ENCODE measurements at regions not wholly inside any gene's neighbourhood (a gene's known extent, or its start where the extent isn't known, plus 50 kb on each side); places are given as distances from the start of the nearest gene placed in this dataset.
A peak's percentile ranks its signal among the peaks of the same experiment; 100 is the strongest.

DNA sequence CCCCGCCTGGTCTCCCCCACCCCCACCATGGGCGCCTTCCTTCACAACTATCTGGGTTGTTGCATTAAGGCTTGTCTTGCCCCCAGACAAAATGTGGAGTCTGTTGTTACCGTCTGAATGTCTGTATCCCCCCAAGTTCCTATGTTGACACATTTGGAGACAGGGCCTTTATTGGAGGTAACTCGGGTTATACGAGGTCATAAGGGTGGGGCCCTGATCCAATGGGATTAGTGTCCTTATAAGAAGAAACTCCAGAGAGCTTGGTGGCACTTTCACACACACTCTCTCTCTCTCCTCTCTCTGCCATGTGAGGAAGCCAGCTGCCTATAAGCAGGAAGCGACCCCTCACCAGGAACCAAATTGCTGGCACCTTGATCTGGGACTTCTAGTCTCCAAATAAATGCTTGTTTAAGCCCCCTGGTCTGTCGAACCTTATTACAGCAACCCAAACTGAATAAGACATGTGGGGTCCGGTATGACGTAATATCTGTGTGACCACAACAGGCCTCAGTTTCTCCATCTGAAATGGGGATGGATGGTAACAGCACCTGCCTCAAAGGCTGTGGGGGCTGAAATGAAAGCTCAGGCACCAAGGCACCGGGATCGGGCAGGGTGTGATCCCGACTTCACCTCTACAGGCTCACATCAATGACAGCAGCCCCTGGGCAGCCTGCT, 222.3 kb downstream of the CTTN start:
- FAIRE-seq (no peak), DNase-seq (ENCODE audit: low spot score in 2 of 2) (no peak)

- FAIRE-seq (no peak), DNase-seq (ENCODE audit: low spot score in 2 of 2) (no peak)
Observed at GRCh38 chr11:70621241-70621640, 222.9 kb downstream of the CTTN start.

DNA sequence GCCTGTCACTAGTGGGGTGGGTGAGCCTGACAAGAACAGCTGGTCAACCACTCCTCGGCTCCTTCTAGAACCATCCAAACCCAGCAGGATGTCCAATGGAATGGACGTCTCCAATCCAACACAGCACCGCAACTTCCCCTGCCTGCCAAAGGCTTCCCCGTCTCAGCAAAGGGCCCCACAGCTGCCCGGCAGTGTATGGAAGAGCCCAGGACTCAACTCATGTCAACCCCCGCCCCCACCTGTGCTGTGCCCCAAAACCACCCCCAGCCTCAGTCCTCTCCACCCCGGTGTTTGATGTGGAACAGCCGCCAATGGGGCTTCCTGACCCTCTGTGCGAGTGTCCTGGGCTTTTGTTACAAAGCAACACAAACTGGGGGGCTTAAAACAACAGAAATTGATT, 223.8 kb downstream of the CTTN start:
- FAIRE-seq (no peak), DNase-seq (ENCODE audit: low spot score in 2 of 2) (no peak)

- FAIRE-seq, result no peak
- DNase-seq (ENCODE audit: low spot score in 2 of 2), result no peak
Observed at GRCh38 chr11:70623906-70624597, 225.7 kb downstream of the CTTN start.

DNA sequence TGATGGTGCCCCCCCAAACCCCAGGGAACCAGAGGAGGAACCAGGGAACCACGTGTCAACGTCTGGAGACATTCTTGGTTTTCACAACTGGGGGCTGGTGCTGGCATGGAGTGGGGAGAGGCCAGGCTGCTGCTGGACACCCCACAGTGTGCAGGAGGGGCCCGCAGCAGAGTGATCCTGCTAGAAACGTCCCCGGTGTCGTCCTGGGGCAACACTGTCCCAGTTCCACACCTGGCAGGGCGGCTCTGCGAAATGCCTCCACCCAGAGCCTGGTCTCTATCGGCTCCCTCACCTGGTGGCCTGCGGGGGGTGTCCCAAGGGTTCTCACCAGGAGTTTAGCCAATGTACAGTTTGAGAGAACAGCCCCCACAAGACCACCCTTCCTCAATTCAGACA, 226.3 kb downstream of the CTTN start:
- DNase-seq (ENCODE audit: low spot score in 2 of 2) (no peak), FAIRE-seq (no peak)

- no peak for FAIRE-seq
- no peak for DNase-seq (ENCODE audit: low spot score in 2 of 2)
Observed at GRCh38 chr11:70625051-70625450, 226.7 kb downstream of the CTTN start.

DNA sequence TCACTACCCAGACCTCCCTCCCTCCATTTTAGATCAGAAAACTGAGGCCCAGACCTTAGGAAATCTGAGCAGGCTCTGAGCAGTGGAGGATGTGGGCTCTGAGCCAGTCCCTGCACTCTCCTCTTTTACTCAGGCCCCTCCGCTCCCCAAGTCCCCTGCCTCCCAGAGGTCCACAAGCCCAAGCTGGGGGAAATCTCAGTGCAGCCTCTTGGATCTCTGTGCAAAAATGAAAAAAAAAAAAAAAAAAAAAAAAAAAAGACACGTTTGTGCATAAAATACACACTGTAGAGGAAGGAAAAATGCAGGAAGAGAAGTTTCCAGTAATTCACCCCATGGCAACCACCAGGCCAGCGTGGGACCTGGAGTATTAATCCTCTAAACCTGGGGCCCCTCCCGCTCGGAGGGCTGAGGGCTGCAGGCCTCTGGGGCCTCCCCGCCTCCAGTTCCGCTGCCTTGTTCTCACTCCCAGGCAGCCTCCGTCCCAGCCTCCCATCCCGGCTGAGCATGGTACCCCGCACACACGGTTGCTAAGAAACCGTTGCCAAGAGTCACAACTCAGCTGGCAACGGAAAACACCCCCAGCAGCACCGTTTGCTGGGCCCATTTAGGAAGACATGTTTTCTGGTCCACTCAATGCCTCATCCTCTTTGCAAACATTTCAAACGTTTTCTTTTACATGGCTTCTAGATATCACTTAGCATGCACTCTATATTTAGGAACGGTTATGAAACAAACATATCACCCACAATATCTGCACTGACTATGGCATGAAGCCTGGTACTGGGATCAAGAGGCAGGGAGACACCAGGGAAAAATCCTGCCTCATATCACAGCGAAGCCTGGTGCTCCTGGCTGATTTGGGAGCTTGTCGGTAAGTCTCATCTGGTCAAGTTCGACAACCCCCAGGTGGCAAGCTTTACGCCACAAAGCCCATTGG, 227.5 kb downstream of the CTTN start:
- FAIRE-seq (no peak), DNase-seq (ENCODE audit: low spot score in 2 of 2) (peak in 1 of 2 donors; percentile 53)

- FAIRE-seq (no peak), DNase-seq (ENCODE audit: low spot score in 2 of 2) (no peak)
Observed at GRCh38 chr11:70627219-70627618, 228.9 kb downstream of the CTTN start.

DNA sequence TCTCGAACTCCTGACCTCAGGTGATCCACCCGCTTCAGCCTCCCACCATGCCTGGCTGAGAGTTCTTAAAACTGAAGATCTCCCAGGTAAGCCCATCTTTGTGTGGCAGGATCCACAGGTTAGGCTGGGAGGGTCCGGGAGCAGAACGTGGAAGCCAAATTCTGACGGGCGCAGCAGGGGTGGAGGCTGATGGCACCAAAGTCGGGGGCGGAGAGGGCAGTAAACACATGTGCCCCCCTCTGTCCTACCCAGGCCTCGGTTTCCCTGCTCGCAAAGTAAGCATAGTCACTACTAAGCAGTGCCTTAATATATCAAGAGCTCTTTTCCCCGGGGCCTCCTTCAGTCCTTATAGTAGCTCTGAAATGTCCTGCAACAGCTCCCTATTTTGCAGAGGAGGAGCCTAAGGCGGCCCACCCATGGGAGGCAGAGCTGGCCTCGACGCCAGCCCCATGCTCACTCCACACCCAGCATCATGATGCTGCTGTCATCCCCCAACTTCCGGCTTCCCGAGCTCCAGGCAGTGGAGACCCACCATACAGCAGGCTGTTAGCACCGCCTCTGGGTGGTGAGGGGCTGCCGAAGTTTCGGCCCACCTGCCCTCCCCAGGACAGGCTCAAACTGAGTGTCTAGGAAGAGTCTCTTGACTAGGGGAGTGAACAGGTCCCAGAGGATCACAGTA, 230.0 kb downstream of the CTTN start:
- no peak for FAIRE-seq
- DNase-seq (ENCODE audit: low spot score in 2 of 2), result no peak

GRCh38 chr11:70628855-70629844, 230.8 kb downstream of the CTTN start:
- FAIRE-seq (no peak), DNase-seq (ENCODE audit: low spot score in 2 of 2) (no peak)

DNA sequence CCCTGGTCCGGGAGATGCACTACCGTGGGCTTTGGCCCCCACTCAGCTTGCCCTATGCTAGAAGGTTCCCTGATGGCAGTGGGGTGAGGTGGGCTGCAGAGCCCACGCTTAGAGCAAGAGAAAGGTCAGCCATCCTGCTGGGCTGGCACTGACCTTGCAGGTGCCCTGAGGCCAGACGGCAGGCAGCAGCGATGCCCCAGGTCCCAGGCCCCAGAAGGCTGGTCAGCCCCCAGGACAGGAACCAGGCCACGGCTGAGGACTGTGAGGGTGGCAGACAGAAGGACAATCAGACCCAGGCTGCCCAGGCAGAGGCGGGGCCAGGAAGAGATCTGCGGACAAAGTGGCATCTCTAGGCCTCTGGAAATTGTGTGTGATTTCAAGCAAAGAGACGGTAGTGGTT, 231.7 kb downstream of the CTTN start:
- DNase-seq (ENCODE audit: low spot score in 2 of 2) (no peak), FAIRE-seq (no peak)

GRCh38 chr11:70630816-70631623, 232.7 kb downstream of the CTTN start:
- DNase-seq (ENCODE audit: low spot score in 2 of 2) (no peak), FAIRE-seq (no peak)

- no peak for FAIRE-seq
Observed at GRCh38 chr11:70631624-70632047, 233.3 kb downstream of the CTTN start.

GRCh38 chr11:70633610-70634009, 235.3 kb downstream of the CTTN start:
- no peak for DNase-seq (ENCODE audit: low spot score in 2 of 2)
- no peak for FAIRE-seq

More at GRCh38 chr11:70631624-70632047, 233.3 kb downstream of the CTTN start:
- DNase-seq (ENCODE audit: low spot score in 2 of 2), result no peak

DNA sequence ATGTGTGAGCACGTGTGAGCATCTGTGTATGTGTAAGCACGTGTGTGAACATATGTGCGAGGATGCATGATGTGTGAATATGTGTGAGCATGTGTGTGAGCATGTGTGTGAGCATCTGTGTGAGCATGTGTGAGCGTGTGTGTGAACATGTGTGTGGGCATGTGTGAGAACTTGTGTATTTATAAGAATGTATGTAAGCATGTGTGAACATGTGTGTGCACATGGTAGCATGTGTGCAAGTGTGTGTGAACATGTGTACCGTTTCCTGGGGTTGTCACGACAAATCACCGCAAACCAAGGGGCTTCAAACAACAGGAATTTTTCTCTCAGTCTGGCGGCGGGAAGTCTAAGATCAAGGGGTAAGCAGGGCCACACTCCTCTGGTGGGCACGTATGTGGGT, 238.3 kb downstream of the CTTN start:
- no peak for DNase-seq (ENCODE audit: low spot score in 2 of 2)
- no peak for FAIRE-seq

DNA sequence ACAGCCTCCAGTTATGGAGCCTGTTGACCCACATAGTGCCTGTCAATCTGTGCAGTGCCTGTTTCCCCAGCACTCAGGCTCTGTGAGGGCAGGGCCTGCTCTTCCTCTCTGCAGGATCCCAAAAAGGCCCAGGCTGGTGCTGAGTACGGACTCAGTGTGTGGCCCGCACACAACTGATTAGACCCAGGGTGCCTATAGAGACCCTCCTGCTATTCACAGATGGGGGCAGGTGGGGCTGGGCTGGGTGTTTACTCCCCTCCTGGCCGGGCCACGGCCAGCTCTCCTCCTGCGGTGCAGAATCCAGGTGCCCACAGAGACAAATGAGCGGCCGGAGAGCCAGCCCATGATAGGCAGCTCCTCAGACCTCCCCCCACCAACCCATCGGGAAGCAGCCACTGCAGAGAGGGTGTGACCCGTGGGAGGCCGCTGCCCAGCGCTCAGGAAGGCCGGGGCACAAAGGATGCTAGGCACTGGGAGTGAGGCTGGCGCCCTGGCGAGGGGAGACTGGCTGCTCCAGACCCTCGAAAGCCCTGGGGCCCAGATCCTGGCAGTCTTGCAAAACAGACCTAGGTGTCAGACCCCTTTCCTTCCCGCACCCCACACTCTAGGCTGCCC, 239.0 kb downstream of the CTTN start:
- no peak for FAIRE-seq
- DNase-seq (ENCODE audit: low spot score in 2 of 2), result no peak

GRCh38 chr11:70637949-70638583, 239.7 kb downstream of the CTTN start:
- DNase-seq (ENCODE audit: low spot score in 2 of 2) (peak in 1 of 2 donors; percentile 43), FAIRE-seq (no peak)

DNA sequence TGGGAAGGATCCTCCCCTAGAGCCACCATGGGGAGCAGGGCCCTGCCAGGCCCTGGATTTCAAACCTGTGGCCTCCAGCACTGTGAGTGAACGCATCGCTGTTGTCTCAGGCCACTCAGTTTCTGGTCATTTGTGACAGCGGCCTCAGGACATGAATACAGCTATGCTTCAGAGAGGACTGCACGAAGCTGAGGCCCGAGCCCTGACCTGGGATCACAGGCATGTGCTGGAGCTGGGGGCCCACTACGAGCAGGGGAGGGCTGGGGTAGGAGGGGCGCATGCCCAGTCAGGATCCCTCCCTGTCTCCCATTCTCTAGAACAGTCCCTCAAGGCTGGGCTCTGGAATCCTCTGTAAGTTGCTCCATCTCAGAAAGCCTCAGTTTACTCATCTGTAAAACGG, 242.1 kb downstream of the CTTN start:
- DNase-seq (ENCODE audit: low spot score in 2 of 2), result no peak
- FAIRE-seq, result no peak
